SIG-M5 treated with dmso at 0.1 percent for 504 hours (cell line): ENCODE measurements at regions not wholly inside any gene's neighbourhood (a gene's known extent, or its start where the extent isn't known, plus 50 kb on each side); places are given as distances from the start of the nearest gene placed in this dataset.
"Not testable (repeated sequence)": the region's sequence is repeated elsewhere in the genome, so short reads cannot be mapped to it uniquely, and the experiment has no call there.

Experiments used
- DNase-seq: peaks from one replicate; lab custom pipeline; 2025; ENCODE audit not compliant: unreplicated experiment; lab: John Stamatoyannopoulos, UW

DNA sequence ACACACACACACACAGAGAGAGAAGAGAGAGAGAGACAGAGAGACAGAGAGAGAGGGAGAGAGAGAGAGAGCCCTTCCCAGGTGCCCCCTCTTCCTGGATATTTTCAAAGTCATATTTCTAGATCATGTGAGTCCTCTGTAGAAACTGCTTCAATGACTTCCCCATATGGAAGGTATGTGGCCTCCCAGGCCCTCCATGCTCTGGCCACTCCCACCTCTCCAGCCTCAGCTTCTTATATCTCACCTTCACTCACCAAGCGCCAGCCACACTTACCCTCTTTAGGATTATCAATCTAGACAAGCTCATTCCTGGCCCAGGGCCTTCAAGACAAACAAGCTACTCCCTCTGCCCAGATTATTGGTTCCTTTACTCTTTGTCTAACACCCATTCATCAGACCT, 259.7 kb downstream of the MTERF1 start:
- DNase-seq, result no peak

DNA sequence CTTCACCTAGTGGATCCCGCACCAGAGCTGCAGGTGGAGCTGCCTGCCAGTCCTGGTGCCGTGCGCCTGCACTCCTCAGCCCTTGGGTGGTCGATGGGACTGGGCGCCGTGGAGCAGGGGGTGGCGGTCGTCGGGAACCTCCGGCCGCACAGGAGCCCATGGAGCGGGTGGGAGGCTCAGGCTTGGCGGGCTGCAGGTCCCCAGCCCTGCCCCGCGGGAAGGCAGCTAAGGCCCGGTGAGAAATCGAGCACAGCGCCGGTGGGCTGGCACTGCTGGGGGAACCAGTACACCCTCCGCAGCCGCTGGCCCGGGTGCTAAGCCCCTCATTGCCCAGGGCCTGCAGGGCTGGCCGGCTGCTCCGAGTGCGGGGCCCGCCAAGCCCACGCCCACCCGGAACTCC, 253.2 kb downstream of the MTERF1 start:
- DNase-seq, result not testable (repeated sequence)

DNA sequence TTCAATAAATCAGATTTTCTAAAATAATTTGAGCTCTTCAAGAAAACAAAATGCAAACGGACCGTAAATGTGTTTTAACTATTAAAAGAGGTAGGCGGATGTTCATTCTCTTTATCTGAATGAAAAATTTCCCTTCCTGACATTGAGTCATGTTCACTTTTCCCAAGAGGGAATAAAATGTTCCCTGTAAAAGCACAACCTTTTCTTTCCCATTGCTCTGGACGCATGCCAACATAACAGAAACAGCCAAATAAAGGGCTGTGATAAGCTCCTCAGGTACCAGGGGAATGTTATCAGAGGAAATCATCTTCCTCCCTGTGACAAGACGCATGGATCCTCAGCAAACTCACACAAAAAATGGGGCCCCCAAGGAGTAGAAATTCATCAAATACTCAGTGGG, 251.8 kb downstream of the MTERF1 start:
- no peak for DNase-seq

DNA sequence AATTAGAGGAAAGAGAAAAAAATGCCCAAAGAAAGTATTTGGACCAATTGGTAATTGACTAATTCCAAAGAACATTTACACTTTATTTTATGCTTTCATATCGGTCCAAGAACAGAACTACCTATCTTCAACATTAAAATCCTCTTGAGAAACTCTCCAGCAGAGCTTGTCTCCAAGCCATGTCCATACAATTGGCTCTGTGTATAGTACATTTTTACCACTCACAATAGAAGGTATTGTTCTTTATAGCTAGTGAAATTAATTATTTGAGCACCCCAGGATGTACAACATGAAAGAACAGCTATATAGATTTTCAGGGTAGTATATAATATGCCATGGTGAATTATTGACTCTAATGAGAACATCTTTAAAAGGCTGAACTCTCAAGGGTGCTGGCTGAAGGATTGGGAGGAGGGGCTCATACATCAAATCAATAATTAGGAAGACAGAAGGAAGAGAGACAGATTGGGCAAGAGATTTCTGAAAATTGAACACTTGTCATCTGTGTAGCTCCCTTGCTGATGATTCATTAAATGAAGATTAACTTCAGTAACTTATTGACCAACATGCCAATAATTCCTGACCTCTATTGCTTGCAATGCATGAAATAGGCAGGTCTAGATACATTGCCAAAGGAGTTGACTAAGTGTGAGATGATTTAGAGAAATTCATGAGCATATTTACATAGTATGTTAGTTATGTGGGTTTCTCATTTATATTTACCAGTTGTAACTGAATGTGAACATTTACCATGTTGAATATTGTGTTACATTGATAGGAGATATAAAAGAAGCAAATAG, 249.7 kb downstream of the MTERF1 start:
- no peak for DNase-seq

DNA sequence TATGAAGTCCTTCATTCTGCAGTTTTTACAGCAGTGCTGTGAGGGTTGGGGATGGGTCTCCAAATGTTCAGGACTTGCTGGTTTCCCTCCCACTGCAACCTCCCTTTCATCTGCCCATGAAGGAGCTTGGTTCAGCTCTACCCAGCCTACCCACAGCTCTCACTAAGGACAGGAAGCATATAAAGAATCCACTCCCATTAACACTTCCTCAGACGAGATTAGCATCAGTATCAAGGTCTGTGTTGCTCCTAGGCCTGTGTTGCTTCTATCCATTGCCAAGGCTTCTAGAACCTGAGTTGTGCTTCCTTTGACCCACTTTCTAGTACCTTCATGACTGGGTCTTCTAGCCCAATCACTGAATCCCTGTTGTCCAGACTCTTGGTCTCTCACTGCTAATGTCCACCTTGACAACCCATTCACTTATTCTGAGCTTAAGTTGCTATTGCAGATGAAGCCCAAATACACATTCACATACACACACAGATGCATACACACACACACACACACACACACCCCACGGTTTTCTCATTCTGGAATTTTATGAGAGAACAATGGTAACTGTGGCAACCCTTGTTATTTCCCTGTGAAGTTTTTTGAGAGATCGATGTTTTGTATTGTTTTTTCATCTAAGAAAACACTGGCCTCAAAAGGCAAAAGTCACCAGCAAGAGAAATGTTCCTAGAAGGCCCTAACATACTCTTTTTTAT, 248.1 kb downstream of the MTERF1 start:
- no peak for DNase-seq

DNA sequence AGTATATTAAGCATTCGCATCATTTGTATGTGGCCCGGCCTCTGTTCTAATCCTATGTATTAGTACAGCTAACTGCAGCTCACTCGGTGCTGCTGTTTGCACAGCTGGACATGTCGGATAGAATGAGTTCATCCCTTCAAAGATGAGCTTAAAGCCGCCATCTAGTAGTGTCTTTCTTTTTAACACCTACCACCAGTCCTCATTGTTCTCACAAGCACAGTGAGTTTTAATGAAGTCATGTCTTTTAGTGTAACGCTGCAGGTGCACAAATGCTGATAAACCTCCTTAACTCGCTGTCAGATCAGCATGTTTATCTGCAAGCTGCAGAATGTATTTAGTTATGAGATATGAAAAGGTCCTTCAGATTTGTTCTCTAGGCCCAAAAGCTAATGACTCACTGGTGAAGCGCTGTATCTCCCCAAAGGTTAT, 247.5 kb downstream of the MTERF1 start:
- no peak for DNase-seq

DNA sequence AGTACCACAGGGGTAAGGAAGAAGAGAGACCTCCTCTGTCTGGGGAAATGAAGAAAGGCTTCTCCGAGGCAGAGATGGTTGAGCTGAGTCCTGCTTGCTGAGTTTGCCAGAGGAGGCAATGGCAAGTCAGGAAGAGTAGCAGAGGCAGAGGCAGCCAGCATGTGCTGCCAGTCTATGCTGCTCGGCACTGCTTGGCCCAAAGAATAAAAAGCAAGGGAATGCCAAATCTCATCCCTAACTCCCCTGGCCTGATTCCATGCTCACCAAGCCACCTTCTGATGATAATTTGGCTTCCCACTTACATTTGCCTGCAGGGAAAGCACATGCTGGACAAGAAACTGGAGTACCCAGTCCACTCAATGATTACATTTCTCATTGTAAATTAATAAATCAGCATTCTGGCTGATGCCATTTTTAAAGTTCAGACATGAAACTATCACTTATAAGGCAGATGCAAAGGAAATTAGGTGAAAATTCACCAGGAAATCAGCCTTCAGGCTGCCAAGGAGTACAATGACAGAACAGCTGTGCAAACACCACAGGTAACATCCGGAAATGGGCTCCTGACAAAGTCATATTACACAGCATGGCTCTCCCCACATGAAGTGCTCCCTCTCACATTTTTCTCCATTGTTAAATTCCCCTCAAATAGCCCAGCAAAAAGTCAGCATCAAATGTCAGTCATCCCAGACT, 245.9 kb downstream of the MTERF1 start:
- DNase-seq, result no peak

DNA sequence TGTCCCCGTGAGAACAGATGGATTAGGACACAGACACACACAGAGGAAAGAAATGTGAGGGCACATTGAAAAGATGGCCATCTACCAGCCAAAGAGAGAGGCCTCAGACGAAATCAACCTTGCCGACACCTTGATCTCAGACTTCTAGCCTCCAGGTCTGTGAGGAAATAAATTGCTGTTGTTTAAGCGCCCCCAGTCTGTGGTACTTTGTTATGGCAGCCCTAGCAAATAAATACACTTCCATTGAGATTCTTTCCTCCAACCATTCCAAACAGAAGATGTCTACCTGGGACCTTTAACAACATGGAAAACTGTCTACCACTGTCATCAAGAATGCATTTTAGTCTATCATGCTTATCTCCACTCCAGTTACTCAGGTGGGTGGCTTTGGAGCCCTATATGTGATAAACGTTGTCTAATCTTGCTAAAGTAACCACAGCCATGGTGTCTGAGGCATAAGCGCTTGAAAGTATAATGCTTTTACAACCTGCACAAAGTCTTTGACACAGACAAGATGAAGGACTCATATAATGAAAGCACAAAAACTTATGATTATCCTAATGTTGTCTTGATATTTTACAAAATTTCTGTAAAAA, 244.3 kb downstream of the MTERF1 start:
- DNase-seq, result peak; percentile 48

DNA sequence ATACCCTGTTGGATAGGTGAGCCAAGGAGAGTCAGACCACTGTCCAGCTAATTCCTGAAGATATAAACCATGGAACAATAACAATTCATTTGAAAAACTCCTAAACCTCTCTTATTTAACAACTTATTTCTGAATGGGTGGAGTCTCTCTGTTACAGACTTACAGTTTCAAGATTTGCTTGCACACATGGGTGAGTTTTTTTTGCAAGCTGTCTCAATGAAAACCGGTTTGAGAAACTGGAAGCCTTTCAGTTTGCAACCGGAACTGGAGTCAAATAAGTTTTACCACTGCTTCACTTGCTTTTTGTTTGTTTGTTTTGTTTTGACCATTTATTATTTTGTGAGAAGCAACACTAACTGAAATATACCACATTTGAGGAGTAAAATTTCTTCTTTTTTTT, 243.8 kb downstream of the MTERF1 start:
- no peak for DNase-seq

DNA sequence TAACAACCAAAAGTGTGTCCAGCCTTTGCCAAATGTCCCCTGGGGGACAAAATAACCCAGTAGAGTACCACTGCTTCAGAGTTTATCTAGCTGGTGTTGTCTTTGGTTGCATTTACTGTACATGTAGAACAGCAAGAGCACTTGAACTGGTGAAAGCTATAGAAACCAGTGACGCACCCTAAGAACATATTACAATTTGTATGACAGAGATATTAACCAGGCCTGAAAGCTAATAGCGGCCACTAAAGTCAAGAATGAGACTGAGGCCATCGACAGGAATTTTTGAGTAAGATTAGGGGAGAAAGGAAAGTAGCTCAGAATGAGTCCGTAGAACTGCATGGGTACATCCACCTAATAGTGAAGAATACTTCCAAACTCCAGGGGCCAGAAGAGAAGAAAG, 236.2 kb downstream of the MTERF1 start:
- no peak for DNase-seq

DNA sequence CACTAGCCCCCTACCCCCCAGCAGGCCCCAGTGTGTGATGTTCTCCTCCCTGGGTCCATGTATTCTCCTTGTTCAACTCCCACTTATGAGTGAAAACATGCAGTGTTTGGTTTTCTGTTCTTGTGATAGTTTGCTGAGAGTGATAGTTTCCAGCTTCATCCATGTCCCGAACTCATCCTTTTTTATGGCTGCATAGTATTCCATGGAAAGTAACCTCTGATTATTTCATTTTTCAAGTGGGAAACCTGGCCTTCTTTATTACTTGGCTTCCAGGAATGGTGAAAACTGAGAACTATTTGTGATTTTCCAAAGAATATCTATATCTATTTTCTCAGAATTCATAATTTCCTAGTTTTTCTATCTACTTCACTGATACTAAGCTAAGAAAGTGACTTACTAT, 235.0 kb downstream of the MTERF1 start:
- no peak for DNase-seq

DNA sequence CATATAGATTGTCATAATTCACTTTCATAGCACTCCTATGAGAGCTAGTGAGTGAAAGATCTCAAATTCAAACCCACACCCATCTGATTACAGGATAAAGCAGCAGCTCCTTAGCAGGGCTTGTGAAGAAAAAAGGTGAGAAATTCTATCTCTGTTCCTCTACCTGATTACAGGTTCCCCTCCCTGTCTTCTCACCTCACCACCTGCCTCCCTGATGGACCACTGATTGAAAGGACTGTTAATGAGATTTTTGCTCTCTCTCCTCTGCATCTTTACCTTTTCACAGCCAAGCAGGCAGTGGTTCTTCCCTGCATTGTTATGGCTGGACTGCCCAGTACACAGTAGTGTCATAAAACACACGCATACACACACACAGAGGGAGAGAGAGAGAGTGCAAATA, 228.5 kb downstream of the MTERF1 start:
- DNase-seq, result no peak

DNA sequence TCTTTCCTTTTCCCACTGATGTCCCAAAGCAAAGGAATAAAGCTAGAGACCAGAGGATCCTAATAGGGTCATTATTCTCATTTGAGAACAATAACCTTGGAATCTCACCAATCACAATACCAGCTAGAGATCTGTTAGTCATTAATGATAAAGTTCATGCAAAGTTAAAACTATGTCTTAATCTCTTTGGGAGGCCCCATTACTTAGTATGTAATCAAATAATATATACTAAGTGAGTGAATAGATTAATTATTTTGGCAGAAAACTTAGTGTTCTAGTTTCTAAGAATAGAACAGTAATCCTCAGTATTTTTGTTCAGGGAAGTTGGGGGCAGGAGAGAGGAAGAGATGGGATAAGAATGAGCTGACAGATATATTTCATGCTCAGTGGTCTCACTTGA, 227.2 kb downstream of the MTERF1 start:
- DNase-seq, result no peak

DNA sequence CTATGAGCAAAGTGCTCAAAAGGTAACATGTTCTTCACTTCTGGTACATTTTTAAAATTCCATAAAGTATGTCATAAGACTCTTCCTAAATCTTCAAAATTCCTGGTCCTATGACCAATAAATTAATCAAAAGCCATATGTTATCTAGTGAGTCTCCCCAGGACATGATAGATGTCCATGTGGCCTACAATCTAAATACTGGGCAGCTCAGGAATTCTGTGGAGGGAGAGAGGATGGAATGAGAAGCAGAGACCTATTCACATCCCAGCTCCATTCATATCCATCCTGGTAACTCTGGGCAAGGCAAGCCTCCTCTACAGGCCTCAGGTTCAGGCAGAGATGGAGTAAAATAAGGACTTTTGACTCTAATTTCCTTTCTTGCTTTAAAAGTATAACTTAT, 224.8 kb downstream of the MTERF1 start:
- DNase-seq, result no peak

DNA sequence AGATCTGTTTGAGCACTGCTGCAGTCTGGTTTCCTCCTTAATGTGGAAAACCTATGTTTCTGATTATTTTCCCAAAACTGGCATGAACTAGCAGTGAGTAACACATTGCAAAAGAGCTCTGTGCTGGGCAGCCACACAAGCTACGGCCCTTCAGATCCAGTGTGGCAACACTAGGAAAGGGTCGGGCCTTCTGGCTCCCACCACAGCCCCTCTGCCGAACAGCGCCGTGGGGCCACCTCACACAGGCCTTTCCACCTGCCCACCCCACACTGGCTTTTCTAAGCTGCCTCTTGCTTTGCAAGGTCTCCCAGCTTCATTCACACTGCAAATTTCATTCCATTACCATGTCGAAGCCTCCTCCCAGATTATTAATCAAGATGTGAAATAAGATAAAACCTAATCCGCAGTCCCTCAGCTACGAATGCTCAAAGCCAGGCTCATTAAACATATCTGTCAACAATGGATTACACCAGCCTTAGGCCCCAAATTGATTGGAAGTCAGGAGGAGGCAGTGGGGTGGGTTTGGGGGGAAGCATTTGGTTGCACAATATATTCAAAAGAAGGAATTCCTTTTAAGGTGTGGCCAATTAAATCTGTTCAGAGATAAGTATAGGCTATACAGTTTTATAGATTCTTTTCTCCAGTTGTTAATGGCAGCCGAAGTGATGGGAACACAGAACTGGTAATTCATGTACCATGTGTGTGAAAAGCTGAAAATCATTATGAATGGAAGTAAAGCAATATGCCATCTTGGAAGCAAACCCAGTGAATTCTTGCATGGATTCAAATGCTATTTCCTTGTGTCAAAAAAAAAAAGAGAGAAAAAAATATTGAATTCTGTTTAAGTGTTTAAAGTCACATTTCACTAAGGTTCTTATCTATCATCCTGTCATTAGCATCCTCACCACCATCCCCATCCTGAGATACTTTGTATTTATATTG, 223.7 kb downstream of the MTERF1 start:
- DNase-seq, result no peak

DNA sequence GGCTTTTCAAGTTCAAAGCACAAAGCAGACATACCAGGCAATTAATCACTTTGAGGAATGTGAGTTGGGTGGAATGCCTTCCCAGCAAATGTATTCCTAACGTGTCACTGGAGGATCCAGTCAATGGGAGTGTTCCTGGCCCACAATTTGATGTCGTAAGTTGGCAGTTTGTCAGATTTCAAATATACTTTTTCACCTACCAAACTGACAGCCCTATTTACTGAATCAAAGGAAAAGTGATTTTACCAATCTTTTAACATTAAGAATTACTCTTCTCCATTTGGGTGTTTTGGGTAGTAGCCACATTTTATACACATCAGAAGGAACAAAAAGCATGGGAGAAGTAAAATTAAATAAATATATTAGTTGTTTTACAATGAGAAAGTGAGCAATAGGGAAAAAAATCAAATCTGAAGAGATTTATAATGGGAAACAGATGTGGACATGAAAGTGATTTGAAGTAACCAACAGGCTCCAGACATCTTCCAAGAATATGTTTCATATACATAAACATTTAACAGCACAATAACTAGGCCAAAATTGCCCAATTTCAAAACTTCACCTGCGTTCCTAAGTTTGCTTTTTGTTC, 222.9 kb downstream of the MTERF1 start:
- DNase-seq, result no peak

DNA sequence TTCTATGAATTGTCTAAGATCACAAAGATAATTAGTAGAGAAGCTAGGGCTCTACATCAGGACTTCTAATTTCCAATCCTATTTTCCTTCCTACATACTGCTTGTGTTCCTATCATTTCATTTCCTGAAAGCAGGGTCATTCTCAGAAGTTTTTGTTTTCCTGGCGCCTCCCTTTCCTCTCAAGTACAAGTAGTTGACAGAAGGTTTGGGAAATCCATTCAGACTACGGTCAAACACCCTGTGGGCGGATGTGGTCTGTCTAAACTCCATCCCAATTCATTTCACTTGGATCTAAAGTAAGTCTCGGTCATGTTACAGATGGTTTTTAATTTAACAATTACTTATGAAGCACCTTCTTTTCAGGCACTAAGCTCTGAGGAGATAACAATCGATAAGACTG, 221.4 kb downstream of the MTERF1 start:
- no peak for DNase-seq

DNA sequence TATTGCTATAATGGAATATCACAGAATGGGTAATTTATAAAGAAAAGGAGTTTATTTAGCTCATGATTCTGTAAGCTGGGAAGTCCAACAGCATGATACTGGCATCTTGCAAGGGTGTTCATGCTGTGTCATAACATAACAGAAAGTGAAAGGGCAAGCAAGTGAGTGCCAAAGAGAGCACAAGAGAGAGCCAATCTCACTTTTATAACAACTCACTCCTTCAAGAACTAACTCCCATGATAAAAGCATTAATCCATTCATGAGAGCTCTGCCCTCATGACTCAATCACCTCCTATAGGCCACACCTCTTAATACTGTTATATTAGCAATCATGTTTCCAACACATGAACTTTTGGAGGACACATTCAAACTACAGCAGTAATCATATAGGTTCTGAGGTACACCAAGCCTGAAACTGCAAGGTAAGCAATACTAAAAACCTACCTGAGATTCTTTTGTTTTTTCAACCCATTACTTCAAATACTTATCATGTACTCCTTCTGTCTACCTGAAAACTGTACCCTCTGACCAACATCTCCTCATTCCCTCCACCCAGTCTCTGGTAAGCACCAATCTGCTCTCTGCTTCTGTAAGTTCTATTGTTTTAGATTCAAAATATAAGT, 219.7 kb downstream of the MTERF1 start:
- DNase-seq, result no peak

DNA sequence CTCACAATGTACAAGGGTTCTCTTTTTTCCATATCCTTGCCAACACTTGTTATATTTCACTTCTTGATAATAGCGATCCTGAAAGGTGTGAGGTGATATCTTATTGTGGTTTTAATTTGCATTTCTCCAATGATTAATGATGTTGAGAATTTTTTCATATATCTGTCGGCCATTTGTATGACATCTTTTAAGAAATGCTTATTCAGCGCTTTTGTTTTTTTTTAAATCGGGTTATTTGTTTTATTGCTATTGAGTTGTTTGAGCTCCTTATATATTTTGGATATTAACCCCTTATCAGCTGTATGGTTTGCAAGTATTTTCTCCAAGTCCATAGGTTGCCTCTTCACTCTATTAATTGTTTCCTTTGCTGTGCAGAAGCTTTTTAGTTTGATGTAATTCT, 218.8 kb downstream of the MTERF1 start:
- no peak for DNase-seq

DNA sequence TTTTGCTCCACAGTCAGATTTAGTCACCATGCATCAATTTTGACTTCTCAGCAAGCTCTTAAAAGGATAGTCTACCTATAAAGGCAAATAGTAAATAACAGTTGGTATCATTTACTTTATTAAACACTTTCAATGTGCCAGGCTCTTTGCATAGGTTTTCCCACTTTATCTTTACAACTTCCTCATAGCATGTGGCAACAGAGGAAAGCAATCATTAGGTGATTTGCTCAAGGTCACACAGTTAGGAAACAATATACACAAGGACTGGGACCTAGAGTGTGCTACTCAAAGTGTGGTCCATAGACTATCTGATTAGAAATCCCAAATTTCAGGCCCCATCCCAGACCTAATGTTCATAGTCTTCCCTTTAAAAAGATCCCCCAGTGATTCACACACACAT, 212.3 kb downstream of the MTERF1 start:
- DNase-seq, result no peak
